GM12878 (cell line): ENCODE measurements at regions not wholly inside any gene's neighbourhood (a gene's known extent, or its start where the extent isn't known, plus 50 kb on each side); places are given as distances from the start of the nearest gene placed in this dataset.

Source experiments
- ATAC-seq: fragments of 200-7000 bp; cut with Tn5 transposase; 3 replicates; pipeline ENCODE4 v1.9.1; 2020; ENCODE audit warnings: mild to moderate bottlenecking, moderate library complexity
- BruUV-seq: library from RNA; stranded (reverse); fragments of 400-500 nt; replicated peaks from 2 replicates; lab custom pipeline; 2021; lab: Mats Ljungman, UMichigan
- CTCF ChIA-PET: fragments of 300-600 bp; sonication (Branson Sonifier 250); formaldehyde crosslinking; extraction: SDS; loops from one replicate; lab custom pipeline; 2021; ENCODE audit warnings: inconsistent platforms; lab: Yijun Ruan, JAX
- POLR2A ChIA-PET: fragments of 350-600 bp; formaldehyde crosslinking; extraction: SDS; loops from one replicate; lab custom pipeline; 2021; ENCODE audit warnings: inconsistent platforms; lab: Charles Lee
- RAD21 ChIA-PET: fragments of 300-600 bp; sonication (Branson Sonifier 250); formaldehyde crosslinking; loops from one replicate; lab custom pipeline; 2023; ENCODE audit warnings: antibody characterized with exemption; ENCODE audit not compliant: unreplicated experiment; lab: Charles Lee
- SMC1A ChIA-PET: fragments of 300-600 bp; sonication (Branson Sonifier 250); formaldehyde crosslinking; loops from one replicate; lab custom pipeline; 2023; ENCODE audit not compliant: unreplicated experiment, uncharacterized antibody; lab: Charles Lee
- DNase-seq: peaks from one replicate; pipeline ENCODE4 v3.0.0-alpha.2; 2011; ENCODE audit warnings: low read depth, low spot score
- FAIRE-seq: peaks from 3 replicates; lab custom pipeline; 2011; peaks lifted over from hg19 to GRCh38; lab: Jason Lieb, UNC
- H2AFZ ChIP-seq: 2 replicates; pipeline ENCODE4 v1.6.0; 2011; ENCODE audit warnings: low read depth, low read length, control low read depth; ENCODE audit not compliant: control insufficient read depth
- H3K27ac ChIP-seq: 2 replicates; pipeline ENCODE4 v1.5.1; 2011; ENCODE audit warnings: control low read depth; ENCODE audit not compliant: control insufficient read depth, insufficient read depth
- H3K27me3 ChIP-seq, 2 experiments: replicated peaks in 1 of 2; 2 replicates each; pipeline versions ENCODE4 v1.6.0 to v1.6.1; 2011; ENCODE audit warnings: low read length in 1 of 2; ENCODE audit not compliant: control insufficient read depth in 2 of 2, insufficient read depth in 2 of 2
- H3K36me3 ChIP-seq, 2 experiments: 2 replicates each; pipeline ENCODE4 v1.5.1; 2011; ENCODE audit warnings: low read length in 1 of 2; ENCODE audit not compliant: control insufficient read depth in 2 of 2, insufficient read depth in 2 of 2
- H3K4me1 ChIP-seq: 2 replicates; pipeline ENCODE4 v1.6.1; 2011; ENCODE audit warnings: mild to moderate bottlenecking, low read length, moderate library complexity, mixed read lengths; ENCODE audit not compliant: control insufficient read depth, insufficient read depth
- H3K4me2 ChIP-seq: 2 replicates; pipeline ENCODE4 v1.6.0; 2011; ENCODE audit warnings: control low read depth; ENCODE audit not compliant: control insufficient read depth, insufficient read depth
- H3K4me3 ChIP-seq: fragments of 200-600 bp; sonication (generic); 2 replicates; pipeline ENCODE4 v1.5.1; 2016
- H3K79me2 ChIP-seq: 2 replicates; pipeline ENCODE4 v1.6.0; 2011; ENCODE audit warnings: low read length; ENCODE audit not compliant: control insufficient read depth, insufficient read depth
- H3K9ac ChIP-seq: 2 replicates; pipeline ENCODE4 v1.8.0; 2011; ENCODE audit warnings: low read length, control low read depth, mixed read lengths; ENCODE audit not compliant: control insufficient read depth, insufficient read depth
- H3K9me3 ChIP-seq: replicated peaks from 3 replicates; pipeline ENCODE4 v1.5.1; 2011; ENCODE audit warnings: mild to moderate bottlenecking, low read length; ENCODE audit not compliant: control insufficient read depth, insufficient read depth
- H4K20me1 ChIP-seq: 2 replicates; pipeline ENCODE4 v1.6.0; 2011; ENCODE audit not compliant: control insufficient read depth, insufficient read depth
- ASH2L ChIP-seq: fragments of 300-600, 200-600 bp; sonication (generic); IDR thresholded peaks from 2 replicates; pipeline ENCODE4 v1.6.1; 2017; ENCODE audit warnings: low read depth, mild to moderate bottlenecking, borderline replicate concordance
- BCL11A ChIP-seq: IDR thresholded peaks from 2 replicates; pipeline ENCODE4 v1.6.1; 2011; ENCODE audit warnings: low read depth, low read length
- BHLHE40 ChIP-seq, 2 experiments: fragments of 450-650 bp in 1 of 2; IDR thresholded peaks; 2 replicates each; pipeline ENCODE4 v1.6.1; 2011 to 2017; ENCODE audit warnings: low read depth in 2 of 2, borderline replicate concordance in 1 of 2, improper control_type of control experiment in 1 of 2, low read length in 1 of 2, mild to moderate bottlenecking in 1 of 2
- CBX5 ChIP-seq: sonication (generic); IDR thresholded peaks from 2 replicates; pipeline ENCODE4 v1.6.1; 2016; ENCODE audit warnings: low read depth, moderate library complexity, mild to moderate bottlenecking, inconsistent platforms
- CHD4 ChIP-seq: fragments of 200-600 bp; sonication (generic); IDR thresholded peaks from 2 replicates; pipeline ENCODE4 v1.6.1; 2016; ENCODE audit warnings: mild to moderate bottlenecking
- HDGF ChIP-seq: fragments of 450-650 bp; IDR thresholded peaks from 2 replicates; pipeline ENCODE4 v1.6.1; 2016; ENCODE audit warnings: antibody characterized with exemption
- LARP7 ChIP-seq: fragments of 450-650 bp; IDR thresholded peaks from 2 replicates; pipeline ENCODE4 v1.6.1; 2017; ENCODE audit warnings: mild to moderate bottlenecking
- MTA2 ChIP-seq: fragments of 450-650 bp; IDR thresholded peaks from 2 replicates; pipeline ENCODE4 v1.6.1; 2016; ENCODE audit warnings: low read depth, mild to moderate bottlenecking, moderate library complexity
- NFIC ChIP-seq: IDR thresholded peaks from 2 replicates; pipeline ENCODE4 v1.6.1; 2012; ENCODE audit warnings: low read depth, mild to moderate bottlenecking, inconsistent platforms, low read length, moderate library complexity
- POLR2AphosphoS5 ChIP-seq: IDR thresholded peaks from 2 replicates; pipeline ENCODE4 v1.6.1; 2011; ENCODE audit warnings: mild to moderate bottlenecking, low read length, inconsistent platforms
- SMC3 ChIP-seq: IDR thresholded peaks from 2 replicates; pipeline ENCODE4 v1.6.1; 2011; ENCODE audit warnings: low read length, improper control_type of control experiment, borderline replicate concordance
- SPI1 ChIP-seq: IDR thresholded peaks from 2 replicates; pipeline ENCODE4 v1.6.1; 2011; ENCODE audit warnings: low read depth, mild to moderate bottlenecking, low read length, moderate library complexity, borderline replicate concordance; ENCODE audit not compliant: insufficient read depth
- SRF ChIP-seq, 2 experiments: IDR thresholded peaks; 2 replicates each; pipeline ENCODE4 v1.6.1; 2011; ENCODE audit warnings: low read depth in 2 of 2, low read length in 2 of 2, mild to moderate bottlenecking in 1 of 2, moderate library complexity in 1 of 2
- STAT1 ChIP-seq: fragments of 450-650 bp; conservative IDR thresholded peaks from 2 replicates; pipeline ENCODE4 v1.6.1; 2014; ENCODE audit warnings: antibody characterized with exemption, mild to moderate bottlenecking
- STAT3 ChIP-seq: IDR thresholded peaks from 2 replicates; pipeline ENCODE4 v1.6.1; 2011; ENCODE audit warnings: low read depth, low read length, improper control_type of control experiment
- TAF1 ChIP-seq: IDR thresholded peaks from 2 replicates; pipeline ENCODE4 v1.6.1; 2011; ENCODE audit warnings: mild to moderate bottlenecking, low read depth, low read length, borderline replicate concordance
- TCF7 ChIP-seq: IDR thresholded peaks from 2 replicates; pipeline ENCODE4 v1.6.1; 2014; ENCODE audit warnings: antibody characterized with exemption, borderline replicate concordance
- WRNIP1 ChIP-seq: IDR thresholded peaks from 2 replicates; pipeline ENCODE4 v1.6.1; 2011; ENCODE audit warnings: low read depth, low read length, improper control_type of control experiment, borderline replicate concordance
- ZNF207 ChIP-seq: fragments of 450-650 bp; IDR thresholded peaks from 2 replicates; pipeline ENCODE4 v1.6.1; 2014; ENCODE audit warnings: antibody characterized with exemption, mild to moderate bottlenecking, borderline replicate concordance
- WGBS: methylation state at CpG from one replicate; pipeline ENCODE4 v1.1.6; 2016; ENCODE audit warnings: low lambda C conversion rate; ENCODE audit not compliant: insufficient replicate concordance, insufficient coverage; ENCODE audit errors: missing lambda C conversion rate; 5-methylcytosine and 5-hydroxymethylcytosine counted together
- in situ Hi-C: fragments of 300-500 bp; cut with MboI; formaldehyde crosslinking; loops from 9 replicates; pipeline ENCODE4 v1.14.3; 2018; ENCODE audit warnings: mixed read lengths
- intact Hi-C: fragments of 100-400 bp; cut with micrococcal nuclease; formaldehyde crosslinking; loops from one replicate; pipeline ENCODE4 v1.14.2; 2022; ENCODE audit not compliant: unreplicated experiment
- TF ChIP-seq, protein P1 (sequence below): IDR thresholded peaks from 2 replicates; pipeline ENCODE4 v1.6.1; 2011; ENCODE audit warnings: low read depth, mild to moderate bottlenecking, low read length, moderate library complexity, borderline replicate concordance; ENCODE audit errors: extremely low read depth
- TF ChIP-seq, protein P2 (sequence below): IDR thresholded peaks from 2 replicates; pipeline ENCODE4 v1.6.1; 2011; ENCODE audit warnings: borderline replicate concordance, low read depth, mild to moderate bottlenecking, moderate library complexity, low read length; ENCODE audit not compliant: insufficient read depth, poor library complexity, severe bottlenecking

DNA sequence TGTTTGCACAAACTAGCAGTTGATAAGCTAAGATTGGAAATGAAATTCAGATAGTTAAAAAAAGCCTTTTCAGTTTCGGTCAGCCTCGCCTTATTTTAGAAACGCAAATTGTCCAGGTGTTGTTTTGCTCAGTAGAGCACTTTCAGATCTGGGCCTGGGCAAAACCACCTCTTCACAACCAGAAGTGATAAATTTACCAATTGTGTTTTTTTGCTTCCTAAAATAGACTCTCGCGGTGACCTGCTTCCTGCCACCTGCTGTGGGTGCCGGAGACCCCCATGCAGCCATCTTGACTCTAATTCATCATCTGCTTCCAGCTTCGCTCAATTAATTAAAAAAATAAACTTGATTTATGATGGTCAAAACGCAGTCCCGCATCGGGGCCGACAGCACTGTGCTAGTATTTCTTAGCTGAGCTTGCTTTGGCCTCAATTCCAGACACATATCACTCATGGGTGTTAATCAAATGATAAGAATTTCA, 335.6 kb downstream of the TMEM121 start (continued):
- no peak for TF ChIP-seq STAT1

DNA sequence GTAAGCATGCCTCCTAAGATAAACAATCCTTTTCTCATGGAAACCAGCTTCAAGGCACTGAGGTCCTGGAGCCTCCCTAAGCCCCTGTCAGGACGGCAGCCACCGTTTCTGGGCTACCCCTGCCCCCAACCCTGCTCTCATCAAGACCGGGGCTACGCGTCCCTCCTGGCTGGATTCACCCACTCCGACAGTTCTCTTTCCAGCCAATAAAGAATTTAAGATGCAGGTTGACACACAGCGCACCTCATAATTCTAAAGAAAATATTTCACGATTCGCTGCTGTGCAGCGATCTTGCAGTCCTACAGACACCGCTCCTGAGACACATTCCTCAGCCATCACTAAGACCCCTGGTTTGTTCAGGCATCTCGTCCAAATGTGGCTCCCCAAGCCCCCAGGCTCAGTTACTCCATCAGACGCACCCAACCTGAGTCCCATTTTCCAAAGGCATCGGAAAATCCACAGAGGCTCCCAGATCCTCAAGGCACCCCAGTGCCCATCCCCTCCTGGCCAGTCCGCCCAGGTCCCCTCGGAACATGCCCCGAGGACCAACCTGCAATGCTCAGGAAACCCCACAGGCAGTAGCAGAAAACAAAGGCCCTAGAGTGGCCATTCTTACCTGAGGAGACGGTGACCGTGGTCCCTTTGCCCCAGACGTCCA, 336.3 kb downstream of the TMEM121 start:
- intact Hi-C loops, result loop anchor here (5.0 kb wide), 4 partner anchors 160 to 800 kb away; no protein-coding TSS in a partner anchor
- CTCF ChIA-PET, result interaction anchor here (1.7 to 8.2 kb wide), 2 partner anchors 411 to 554 kb away, joined by 5 to 180 read pairs; no protein-coding TSS in a partner anchor
- FAIRE-seq (peak; percentile 71), DNase-seq (no peak), ATAC-seq (peak; percentile 21)
- Histone ChIP-seq H4K20me1 (no peaks in the 10 kb centered on the region), H3K4me1 (no peaks in the 10 kb centered on the region), H3K4me3 (peak overlapping the region; percentile 84), H3K9ac (peak overlapping the region; percentile 100), H3K4me2 (peak overlapping the region; percentile 45), H3K9me3 (no peaks in the 10 kb centered on the region; the same call in none of the 3 replicates), H2AFZ (no peak overlapping the region), H3K27ac (peak overlapping the region; percentile 98), H3K27me3 (no peaks in the 10 kb centered on the region), H3K36me3 (peaks cover 10 to 21% of the 10 kb centered on the region in 2 experiments), H3K79me2 (peaks cover 68% of the 10 kb centered on the region)
- POLR2A ChIA-PET, result interaction anchor here (1.5 to 8.5 kb wide), 3 partner anchors 407 to 414 kb away, joined by 11 to 88 read pairs (median 12); no protein-coding TSS in a partner anchor
- WGBS, result 0% methylated on average over 20 of the region's 20 CpGs
- in situ Hi-C loops, result loop anchor here (25.0 kb wide), 1 partner anchor 675 kb away; no protein-coding TSS in a partner anchor
- RAD21 ChIA-PET, result interaction anchor here (1.6 to 9.4 kb wide), 3 partner anchors 349 to 413 kb away, joined by 4 to 119 read pairs (median 13); no protein-coding TSS in a partner anchor
- no TSS peak for BruUV-seq
- SMC1A ChIA-PET, result interaction anchor here (1.7 to 2.1 kb wide), 3 partner anchors 407 to 414 kb away, joined by 13 to 29 read pairs (median 15); no protein-coding TSS in a partner anchor
- TF ChIP-seq, protein P1, sequence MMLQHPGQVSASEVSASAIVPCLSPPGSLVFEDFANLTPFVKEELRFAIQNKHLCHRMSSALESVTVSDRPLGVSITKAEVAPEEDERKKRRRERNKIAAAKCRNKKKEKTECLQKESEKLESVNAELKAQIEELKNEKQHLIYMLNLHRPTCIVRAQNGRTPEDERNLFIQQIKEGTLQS, result no peak
- no peak for TF ChIP-seq MTA2
- peak; percentile 87; the same call in 1 of the 2 replicates for TF ChIP-seq WRNIP1
- peak; percentile 62; the same call in 1 of the 2 replicates for TF ChIP-seq CBX5
- TF ChIP-seq NFIC, result no peak
- TF ChIP-seq TAF1, result peak; percentile 33
- TF ChIP-seq BCL11A, result 0 out of 2 replicates have a peak, but pooled peaks have one; percentile 9
- TF ChIP-seq, protein P2, sequence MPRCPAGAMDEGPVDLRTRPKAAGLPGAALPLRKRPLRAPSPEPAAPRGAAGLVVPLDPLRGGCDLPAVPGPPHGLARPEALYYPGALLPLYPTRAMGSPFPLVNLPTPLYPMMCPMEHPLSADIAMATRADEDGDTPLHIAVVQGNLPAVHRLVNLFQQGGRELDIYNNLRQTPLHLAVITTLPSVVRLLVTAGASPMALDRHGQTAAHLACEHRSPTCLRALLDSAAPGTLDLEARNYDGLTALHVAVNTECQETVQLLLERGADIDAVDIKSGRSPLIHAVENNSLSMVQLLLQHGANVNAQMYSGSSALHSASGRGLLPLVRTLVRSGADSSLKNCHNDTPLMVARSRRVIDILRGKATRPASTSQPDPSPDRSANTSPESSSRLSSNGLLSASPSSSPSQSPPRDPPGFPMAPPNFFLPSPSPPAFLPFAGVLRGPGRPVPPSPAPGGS, result no peak
- no peak for TF ChIP-seq STAT3
- no peak for TF ChIP-seq ASH2L
- TF ChIP-seq LARP7, result peak; percentile 39; the same call in 1 of the 2 replicates
- TF ChIP-seq BHLHE40 (IDR thresholded peaks at IDR 0.05; ENCODE audit: borderline replicate concordance in 1 of 2, low read depth in 2 of 2, low read length in 1 of 2), result no peak
- TF ChIP-seq SMC3, result no peak
- no peak for TF ChIP-seq SRF (IDR thresholded peaks at IDR 0.05; ENCODE audit: low read depth in 2 of 2, low read length in 2 of 2)
- no peak for TF ChIP-seq TCF7
- TF ChIP-seq CHD4, result no peak
- TF ChIP-seq HDGF, result no peak; the same call in 1 of the 2 replicates
- 0 out of 2 replicates have a peak, but pooled peaks have one; percentile 32 for TF ChIP-seq ZNF207
- peak; percentile 79 for TF ChIP-seq POLR2AphosphoS5
- TF ChIP-seq SPI1, result no peak
